K562 (cell line): ENCODE measurements at regions not wholly inside any gene's neighbourhood (a gene's known extent, or its start where the extent isn't known, plus 50 kb on each side); places are given as distances from the start of the nearest gene placed in this dataset.

ENCODE experiments used
- BDP1 ChIP-seq: IDR thresholded peaks from 3 replicates; pipeline ENCODE4 v1.6.1; 2011; ENCODE audit not compliant: insufficient read length, insufficient read depth
- CREM ChIP-seq: IDR thresholded peaks from 2 replicates; pipeline ENCODE4 v1.6.1; 2014; ENCODE audit warnings: antibody characterized with exemption, low read depth
- CXXC5 ChIP-seq: fragments of 250-450 bp; sonication (Bioruptor Pico); IDR thresholded peaks from 2 replicates; pipeline ENCODE4 v1.8.0; 2022; ENCODE audit warnings: inconsistent platforms, mild to moderate bottlenecking, moderate library complexity
- EP300 ChIP-seq: IDR thresholded peaks from 2 replicates; pipeline ENCODE4 v1.6.1; 2012; ENCODE audit warnings: low read length, improper control_type of control experiment
- HDAC8 ChIP-seq: fragments of 450-650 bp; IDR thresholded peaks from 2 replicates; pipeline ENCODE4 v1.6.1; 2016; ENCODE audit warnings: mild to moderate bottlenecking, missing genetic modification characterization, moderate library complexity, missing compliant biosample characterization
- JUND ChIP-seq, 2 experiments: IDR thresholded peaks; 2 replicates in 1 of 2; 3 replicates in 1 of 2; pipeline ENCODE4 v1.6.1; 2011; ENCODE audit warnings: borderline replicate concordance in 2 of 2, low read depth in 2 of 2, low read length in 2 of 2, improper control_type of control experiment in 1 of 2, missing biosample characterization in 1 of 2, missing genetic modification characterization in 1 of 2, missing genetic modification reagents in 1 of 2
- MEF2D ChIP-seq: conservative IDR thresholded peaks from 2 replicates; pipeline ENCODE4 v1.6.1; 2016; ENCODE audit warnings: low read depth, missing genetic modification characterization, missing compliant biosample characterization
- NCOA6 ChIP-seq: fragments of 450-650 bp; IDR thresholded peaks from 2 replicates; pipeline ENCODE4 v1.6.1; 2017; ENCODE audit warnings: mild to moderate bottlenecking
- NEUROD1 ChIP-seq: fragments of 150-350 bp; IDR thresholded peaks from 2 replicates; pipeline ENCODE4 v1.6.1; 2014; ENCODE audit warnings: borderline replicate concordance, low read length, low read depth; ENCODE audit not compliant: partially characterized antibody
- RAD21 ChIP-seq, 2 experiments: fragments of 250-450 bp in 1 of 2; fragments of 450-650 bp in 1 of 2; sonication (Bioruptor Pico) in 1 of 2; formaldehyde crosslinking in 1 of 2; IDR thresholded peaks in 1 of 2; conservative IDR thresholded peaks in 1 of 2; 2 replicates each; pipeline versions ENCODE4 v1.4.0 to v1.8.0; 2020 to 2022; ENCODE audit warnings: mild to moderate bottlenecking in 2 of 2, moderate library complexity in 1 of 2
- SMAD3 ChIP-seq: fragments of 450-650 bp; formaldehyde crosslinking; conservative IDR thresholded peaks from 2 replicates; pipeline ENCODE4 v1.4.0; 2020; ENCODE audit warnings: mild to moderate bottlenecking
- ZNF184 ChIP-seq: sonication (generic); formaldehyde crosslinking; IDR thresholded peaks from 2 replicates; pipeline ENCODE4 v1.5.0; 2020; ENCODE audit warnings: missing genetic modification reagents
- ZNF644 ChIP-seq: fragments of 200-800 bp; sonication (Bioruptor generic); IDR thresholded peaks from 2 replicates; pipeline ENCODE4 v1.6.1; 2016; ENCODE audit warnings: low read depth, missing genetic modification characterization, missing compliant biosample characterization
- ZNF766 ChIP-seq: fragments of 200-800 bp; sonication (Bioruptor generic); conservative IDR thresholded peaks from 2 replicates; pipeline ENCODE4 v1.6.1; 2016; ENCODE audit warnings: missing genetic modification characterization, missing compliant biosample characterization
- TF ChIP-seq, protein P1 (sequence below): fragments of 250-450 bp; sonication (Bioruptor Pico); IDR thresholded peaks from 2 replicates; pipeline ENCODE4 v1.4.0; 2020; ENCODE audit warnings: mild to moderate bottlenecking
- TF ChIP-seq, protein P2 (sequence below): fragments of 450-650 bp; IDR thresholded peaks from 2 replicates; pipeline ENCODE4 v1.6.1; 2017; ENCODE audit warnings: mild to moderate bottlenecking, moderate library complexity
- TF ChIP-seq, protein P3 (sequence below): fragments of 250-450 bp; sonication (Bioruptor Pico); IDR thresholded peaks from 2 replicates; pipeline ENCODE4 v1.8.0; 2022; ENCODE audit warnings: moderate library complexity, mild to moderate bottlenecking, inconsistent platforms
- TF ChIP-seq, protein P4 (sequence below): fragments of 450-650 bp; IDR thresholded peaks from 2 replicates; pipeline ENCODE4 v1.6.1; 2017; ENCODE audit warnings: antibody characterized with exemption, mild to moderate bottlenecking

DNA sequence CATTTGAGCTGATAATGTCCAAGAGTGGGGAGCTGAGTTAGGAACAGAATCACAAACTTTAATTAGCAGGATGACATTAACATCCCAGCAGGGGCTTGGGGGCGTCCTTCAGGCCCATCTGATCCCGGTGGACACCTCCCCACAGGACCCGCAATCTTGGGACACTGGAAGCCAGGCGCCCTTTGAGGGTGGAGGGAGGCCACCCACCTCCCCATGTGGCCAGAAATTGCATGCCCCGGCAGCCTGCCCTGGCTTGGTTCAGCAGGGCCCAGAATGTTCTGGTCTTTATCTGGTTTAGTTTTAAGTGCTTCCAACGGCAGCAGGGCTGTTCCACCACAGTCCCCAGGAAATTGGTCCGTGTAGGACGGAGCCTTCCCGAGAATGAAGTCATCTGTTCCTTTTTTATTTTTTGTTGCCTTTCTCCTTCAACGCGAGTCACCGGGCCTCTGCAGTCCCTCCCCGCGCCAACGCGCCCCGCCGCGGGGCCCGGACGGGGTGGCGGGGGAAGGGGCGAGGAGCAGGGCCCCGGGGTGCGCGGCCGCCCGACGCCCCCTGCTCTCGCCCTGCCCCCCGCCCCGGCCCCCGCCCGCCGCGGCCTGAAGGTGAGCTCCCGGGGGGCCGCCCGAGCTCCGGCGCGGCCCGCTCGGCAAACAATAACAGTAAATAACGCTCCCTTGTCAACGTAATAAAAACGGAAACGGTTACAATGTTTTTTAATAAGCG, 207.9 kb downstream of the C9orf50 start (continued):
- TF ChIP-seq HDAC8 (tag) (peak; percentile 70; the same call in 1 of the 2 replicates), ZNF184 (CRISPR knock-in tag) (no peak), CREM (no peak), BDP1 (no peak), JUND (IDR thresholded peaks at IDR 0.05; ENCODE audit: borderline replicate concordance, low read depth, low read length) (peak; percentile 41; the same call in 1 of the 2 replicates), JUND (tag; IDR thresholded peaks at IDR 0.05; ENCODE audit: borderline replicate concordance, low read depth, low read length) (no peak; the same call in 2 of the 3 replicates), RAD21 (CRISPR knock-in tag; conservative IDR thresholded peaks at IDR 0.05 in 1 of 2, IDR thresholded peaks at IDR 0.05 in 1 of 2) (0 out of 4 replicates have a peak, but pooled peaks have one; percentile 6 to 11), CXXC5 (peak; percentile 10), MEF2D (0 out of 2 replicates have a peak, but pooled peaks have one; percentile 31), NEUROD1 (no peak), ZNF644 (peak; percentile 24; the same call in 1 of the 2 replicates), NCOA6 (no peak), SMAD3 (0 out of 2 replicates have a peak, but pooled peaks have one; percentile 48), ZNF766 (CRISPR knock-in tag) (peak; percentile 61), EP300 (0 out of 2 replicates have a peak, but pooled peaks have one; percentile 13)
- TF ChIP-seq, protein P1, sequence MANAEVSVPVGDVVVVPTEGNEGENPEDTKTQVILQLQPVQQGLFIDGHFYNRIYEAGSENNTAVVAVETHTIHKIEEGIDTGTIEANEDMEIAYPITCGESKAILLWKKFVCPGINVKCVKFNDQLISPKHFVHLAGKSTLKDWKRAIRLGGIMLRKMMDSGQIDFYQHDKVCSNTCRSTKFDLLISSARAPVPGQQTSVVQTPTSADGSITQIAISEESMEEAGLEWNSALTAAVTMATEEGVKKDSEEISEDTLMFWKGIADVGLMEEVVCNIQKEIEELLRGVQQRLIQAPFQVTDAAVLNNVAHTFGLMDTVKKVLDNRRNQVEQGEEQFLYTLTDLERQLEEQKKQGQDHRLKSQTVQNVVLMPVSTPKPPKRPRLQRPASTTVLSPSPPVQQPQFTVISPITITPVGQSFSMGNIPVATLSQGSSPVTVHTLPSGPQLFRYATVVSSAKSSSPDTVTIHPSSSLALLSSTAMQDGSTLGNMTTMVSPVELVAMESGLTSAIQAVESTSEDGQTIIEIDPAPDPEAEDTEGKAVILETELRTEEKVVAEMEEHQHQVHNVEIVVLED (CRISPR knock-in tag), result 0 out of 2 replicates have a peak, but pooled peaks have one; percentile 8
- TF ChIP-seq, protein P2, sequence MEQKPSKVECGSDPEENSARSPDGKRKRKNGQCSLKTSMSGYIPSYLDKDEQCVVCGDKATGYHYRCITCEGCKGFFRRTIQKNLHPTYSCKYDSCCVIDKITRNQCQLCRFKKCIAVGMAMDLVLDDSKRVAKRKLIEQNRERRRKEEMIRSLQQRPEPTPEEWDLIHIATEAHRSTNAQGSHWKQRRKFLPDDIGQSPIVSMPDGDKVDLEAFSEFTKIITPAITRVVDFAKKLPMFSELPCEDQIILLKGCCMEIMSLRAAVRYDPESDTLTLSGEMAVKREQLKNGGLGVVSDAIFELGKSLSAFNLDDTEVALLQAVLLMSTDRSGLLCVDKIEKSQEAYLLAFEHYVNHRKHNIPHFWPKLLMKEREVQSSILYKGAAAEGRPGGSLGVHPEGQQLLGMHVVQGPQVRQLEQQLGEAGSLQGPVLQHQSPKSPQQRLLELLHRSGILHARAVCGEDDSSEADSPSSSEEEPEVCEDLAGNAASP, result no peak
- TF ChIP-seq, protein P3, sequence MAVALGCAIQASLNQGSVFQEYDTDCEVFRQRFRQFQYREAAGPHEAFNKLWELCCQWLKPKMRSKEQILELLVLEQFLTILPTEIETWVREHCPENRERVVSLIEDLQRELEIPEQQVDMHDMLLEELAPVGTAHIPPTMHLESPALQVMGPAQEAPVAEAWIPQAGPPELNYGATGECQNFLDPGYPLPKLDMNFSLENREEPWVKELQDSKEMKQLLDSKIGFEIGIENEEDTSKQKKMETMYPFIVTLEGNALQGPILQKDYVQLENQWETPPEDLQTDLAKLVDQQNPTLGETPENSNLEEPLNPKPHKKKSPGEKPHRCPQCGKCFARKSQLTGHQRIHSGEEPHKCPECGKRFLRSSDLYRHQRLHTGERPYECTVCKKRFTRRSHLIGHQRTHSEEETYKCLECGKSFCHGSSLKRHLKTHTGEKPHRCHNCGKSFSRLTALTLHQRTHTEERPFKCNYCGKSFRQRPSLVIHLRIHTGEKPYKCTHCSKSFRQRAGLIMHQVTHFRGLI, result 0 out of 2 replicates have a peak, but pooled peaks have one; percentile 40
- TF ChIP-seq, protein P4, sequence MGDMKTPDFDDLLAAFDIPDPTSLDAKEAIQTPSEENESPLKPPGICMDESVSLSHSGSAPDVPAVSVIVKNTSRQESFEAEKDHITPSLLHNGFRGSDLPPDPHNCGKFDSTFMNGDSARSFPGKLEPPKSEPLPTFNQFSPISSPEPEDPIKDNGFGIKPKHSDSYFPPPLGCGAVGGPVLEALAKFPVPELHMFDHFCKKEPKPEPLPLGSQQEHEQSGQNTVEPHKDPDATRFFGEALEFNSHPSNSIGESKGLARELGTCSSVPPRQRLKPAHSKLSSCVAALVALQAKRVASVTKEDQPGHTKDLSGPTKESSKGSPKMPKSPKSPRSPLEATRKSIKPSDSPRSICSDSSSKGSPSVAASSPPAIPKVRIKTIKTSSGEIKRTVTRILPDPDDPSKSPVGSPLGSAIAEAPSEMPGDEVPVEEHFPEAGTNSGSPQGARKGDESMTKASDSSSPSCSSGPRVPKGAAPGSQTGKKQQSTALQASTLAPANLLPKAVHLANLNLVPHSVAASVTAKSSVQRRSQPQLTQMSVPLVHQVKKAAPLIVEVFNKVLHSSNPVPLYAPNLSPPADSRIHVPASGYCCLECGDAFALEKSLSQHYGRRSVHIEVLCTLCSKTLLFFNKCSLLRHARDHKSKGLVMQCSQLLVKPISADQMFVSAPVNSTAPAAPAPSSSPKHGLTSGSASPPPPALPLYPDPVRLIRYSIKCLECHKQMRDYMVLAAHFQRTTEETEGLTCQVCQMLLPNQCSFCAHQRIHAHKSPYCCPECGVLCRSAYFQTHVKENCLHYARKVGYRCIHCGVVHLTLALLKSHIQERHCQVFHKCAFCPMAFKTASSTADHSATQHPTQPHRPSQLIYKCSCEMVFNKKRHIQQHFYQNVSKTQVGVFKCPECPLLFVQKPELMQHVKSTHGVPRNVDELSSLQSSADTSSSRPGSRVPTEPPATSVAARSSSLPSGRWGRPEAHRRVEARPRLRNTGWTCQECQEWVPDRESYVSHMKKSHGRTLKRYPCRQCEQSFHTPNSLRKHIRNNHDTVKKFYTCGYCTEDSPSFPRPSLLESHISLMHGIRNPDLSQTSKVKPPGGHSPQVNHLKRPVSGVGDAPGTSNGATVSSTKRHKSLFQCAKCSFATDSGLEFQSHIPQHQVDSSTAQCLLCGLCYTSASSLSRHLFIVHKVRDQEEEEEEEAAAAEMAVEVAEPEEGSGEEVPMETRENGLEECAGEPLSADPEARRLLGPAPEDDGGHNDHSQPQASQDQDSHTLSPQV, result peak; percentile 84
